ENCODE measurements at regions not wholly inside any gene's neighbourhood (a gene's known extent, or its start where the extent isn't known, plus 50 kb on each side); places are given as distances from the start of the nearest gene placed in this dataset.

DNA sequence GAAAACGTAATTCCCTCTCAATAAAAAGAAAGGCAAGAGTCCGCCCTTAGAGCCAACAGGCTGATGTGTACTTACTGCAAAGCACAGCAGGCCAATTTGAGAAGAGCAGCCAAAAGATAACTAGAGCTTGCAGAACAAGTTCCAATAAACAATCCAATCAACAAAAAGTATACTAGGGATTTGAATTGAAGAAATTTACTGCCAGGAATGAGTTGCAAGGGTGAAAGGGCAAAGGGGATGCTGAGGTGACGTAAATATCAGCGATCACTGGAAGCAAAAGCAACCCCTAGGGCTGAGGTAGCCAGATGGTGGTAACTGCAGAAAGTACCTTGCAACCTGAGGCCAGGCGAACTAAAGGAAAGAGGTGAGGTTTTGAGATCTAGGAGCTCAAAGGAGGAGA is 152.1 kb upstream of the TENM3 start:
- intact Hi-C loops (cut with DNase I): no loop called here
- no peaks in the 10 kb centered on the region for H3K27me3 ChIP-seq

DNA sequence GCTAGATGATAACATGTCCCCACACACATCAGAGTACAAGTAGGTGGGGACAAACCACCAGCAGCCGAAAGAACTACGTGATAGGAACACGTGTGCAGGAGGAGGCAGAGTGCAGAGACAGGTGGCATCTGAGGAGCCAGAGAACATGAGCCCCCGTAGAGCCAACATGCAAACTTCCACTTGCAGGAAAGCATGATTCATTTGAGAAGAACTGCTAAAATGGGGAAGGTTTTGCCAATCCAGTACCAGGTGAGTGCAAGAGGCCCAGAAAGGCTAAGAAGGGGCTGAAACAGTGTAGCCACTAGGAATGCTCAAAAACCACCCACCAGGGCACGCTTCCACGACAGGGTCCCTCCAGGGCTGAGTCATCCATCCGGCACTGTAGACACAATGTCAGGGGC is 149.8 kb upstream of the TENM3 start:
- no peak for DNase-seq
- no peaks in the 10 kb centered on the region for H3K9me3 ChIP-seq
- H3K4me3 ChIP-seq: no peak overlapping the region
- H3K36me3 ChIP-seq: no peaks in the 10 kb centered on the region
- intact Hi-C loops (cut with DNase I): no loop called here
- H3K27me3 ChIP-seq: no peaks in the 10 kb centered on the region
- no peak for TF ChIP-seq CTCF (IDR thresholded peaks at IDR 0.05)
- H3K4me1 ChIP-seq: no peaks in the 10 kb centered on the region
- ATAC-seq: no peak
- H3K27ac ChIP-seq: no peak overlapping the region

More for the DNA sequence above, 152.1 kb upstream of the TENM3 start:
- TF ChIP-seq CTCF (IDR thresholded peaks at IDR 0.05): no peak
- ATAC-seq (no peak), DNase-seq (no peak)
- Histone ChIP-seq H3K9me3 (no peaks in the 10 kb centered on the region), H3K4me1 (no peaks in the 10 kb centered on the region), H3K27ac (no peak overlapping the region), H3K4me3 (no peak overlapping the region), H3K36me3 (no peaks in the 10 kb centered on the region)

DNA sequence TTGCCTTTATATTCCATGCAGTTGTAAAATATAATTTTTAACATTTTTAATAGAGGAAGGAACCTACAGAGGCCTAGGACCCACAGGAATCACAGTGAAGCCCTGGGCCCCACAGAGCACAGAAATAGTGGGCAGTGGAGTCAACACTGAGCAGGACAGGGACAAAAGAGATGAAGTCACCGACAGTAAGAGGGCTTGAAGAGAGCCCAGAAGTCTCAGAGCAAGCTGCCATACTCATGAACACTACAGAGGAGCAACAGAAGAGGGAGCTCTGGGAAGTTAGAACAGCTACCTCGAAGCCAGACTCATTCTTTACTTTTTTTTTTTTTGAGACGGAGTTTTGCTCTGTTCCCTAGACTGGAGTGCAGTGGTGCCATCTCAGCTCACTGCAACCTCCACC is 149.3 kb upstream of the TENM3 start:
- Histone ChIP-seq H3K4me3 (no peak overlapping the region), H3K9me3 (no peaks in the 10 kb centered on the region), H3K4me1 (no peaks in the 10 kb centered on the region), H3K36me3 (no peaks in the 10 kb centered on the region), H3K27ac (no peak overlapping the region), H3K27me3 (no peaks in the 10 kb centered on the region)
- intact Hi-C loops (cut with DNase I): no loop called here
- ATAC-seq (no peak), DNase-seq (no peak)
- TF ChIP-seq CTCF (IDR thresholded peaks at IDR 0.05): no peak

- ATAC-seq (no peak), DNase-seq (no peak)
- Histone ChIP-seq H3K9me3 (no peaks in the 10 kb centered on the region), H3K36me3 (no peaks in the 10 kb centered on the region), H3K27ac (no peak overlapping the region), H3K27me3 (no peaks in the 10 kb centered on the region), H3K4me3 (no peak overlapping the region), H3K4me1 (no peaks in the 10 kb centered on the region)
- TF ChIP-seq CTCF (IDR thresholded peaks at IDR 0.05): no peak
- intact Hi-C loops (cut with DNase I): no loop called here
These were observed 141.6 kb upstream of the TENM3 start for GRCh38 chr4:182101618-182102017.

DNA sequence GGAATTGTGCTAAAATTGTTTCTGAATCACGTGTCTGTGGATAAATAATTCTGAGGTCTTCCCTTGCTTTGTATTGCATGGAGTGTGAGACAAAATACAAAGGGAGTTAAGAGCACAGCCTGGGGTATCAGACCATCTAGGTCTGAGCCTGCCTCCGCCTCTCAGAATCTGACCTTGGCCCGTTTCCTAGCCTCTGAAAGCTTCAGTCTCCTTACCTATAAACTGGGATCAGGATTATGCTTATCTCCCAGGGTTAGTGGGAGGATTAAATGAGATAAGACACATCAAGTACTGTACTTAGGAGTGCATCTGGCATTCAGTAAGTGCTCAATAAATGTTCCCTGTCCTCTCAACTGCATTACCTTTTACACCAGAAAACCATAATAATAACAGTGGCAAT is 140.6 kb upstream of the TENM3 start:
- DNase-seq (no peak), ATAC-seq (no peak)
- intact Hi-C loops (cut with DNase I): no loop called here
- no peaks in the 10 kb centered on the region for H3K4me1 ChIP-seq
- H3K27me3 ChIP-seq: no peaks in the 10 kb centered on the region
- H3K27ac ChIP-seq: no peak overlapping the region
- no peak for TF ChIP-seq CTCF (IDR thresholded peaks at IDR 0.05)
- no peaks in the 10 kb centered on the region for H3K9me3 ChIP-seq
- no peak overlapping the region for H3K4me3 ChIP-seq
- no peaks in the 10 kb centered on the region for H3K36me3 ChIP-seq

GRCh38 chr4:182103614-182104319 is 139.4 kb upstream of the TENM3 start:
- H3K27me3 ChIP-seq: no peaks in the 10 kb centered on the region
- no peak overlapping the region for H3K4me3 ChIP-seq
- ATAC-seq (no peak), DNase-seq (no peak)
- H3K4me1 ChIP-seq: no peaks in the 10 kb centered on the region
- no peak for TF ChIP-seq CTCF (IDR thresholded peaks at IDR 0.05)
- intact Hi-C loops (cut with DNase I): no loop called here
- no peaks in the 10 kb centered on the region for H3K9me3 ChIP-seq
- no peak overlapping the region for H3K27ac ChIP-seq
- H3K36me3 ChIP-seq: no peaks in the 10 kb centered on the region
